ENCODE measurements at regions not wholly inside any gene's neighbourhood (a gene's known extent, or its start where the extent isn't known, plus 50 kb on each side); places are given as distances from the start of the nearest gene placed in this dataset.
"Not testable (repeated sequence)": the region's sequence is repeated elsewhere in the genome, so short reads cannot be mapped to it uniquely, and the experiment has no call there.

DNA sequence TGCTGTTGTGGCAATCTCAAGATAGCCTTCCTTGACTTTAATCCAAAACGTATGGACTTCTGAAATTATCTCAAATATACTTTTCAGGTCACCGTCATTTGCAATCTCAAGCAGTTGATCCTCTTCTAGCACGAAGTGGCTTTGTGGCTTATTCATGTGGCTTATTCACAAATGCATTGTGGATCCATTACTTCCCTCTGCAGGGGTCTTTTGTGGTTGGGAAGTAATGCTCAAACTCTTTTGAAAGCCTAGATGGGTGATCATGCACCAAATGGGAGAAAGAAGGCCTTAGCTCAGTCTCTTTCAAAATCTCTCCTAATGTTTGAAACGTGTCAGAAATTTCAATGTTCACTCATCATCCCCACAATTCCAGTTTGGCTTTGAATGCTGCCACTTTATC lies 597.2 kb upstream of the CDH10 start:
- DNase-seq (ENCODE audit: low read depth in 3 of 3, low spot score in 2 of 3) = no peak

DNA sequence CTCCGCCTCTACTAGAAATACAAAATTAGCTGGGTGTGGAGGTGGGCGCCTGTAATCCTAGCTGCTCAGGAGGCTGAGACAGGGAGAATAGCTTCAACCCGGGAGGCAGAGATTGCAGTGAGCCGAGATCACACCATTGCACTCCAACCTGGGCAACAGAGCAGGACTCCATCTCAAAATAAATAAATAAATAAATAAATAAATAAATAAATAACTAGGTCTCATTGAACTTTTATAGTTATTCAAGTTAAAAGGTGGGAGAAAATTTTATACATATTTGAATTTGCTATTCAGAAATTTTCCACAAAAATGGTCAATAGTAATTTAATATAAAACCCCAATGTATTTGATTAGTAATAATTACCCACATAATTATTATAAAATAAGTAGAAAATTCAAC lies 593.9 kb upstream of the CDH10 start:
- not testable (repeated sequence) for DNase-seq (ENCODE audit: low read depth in 3 of 3, low spot score in 2 of 3)

DNA sequence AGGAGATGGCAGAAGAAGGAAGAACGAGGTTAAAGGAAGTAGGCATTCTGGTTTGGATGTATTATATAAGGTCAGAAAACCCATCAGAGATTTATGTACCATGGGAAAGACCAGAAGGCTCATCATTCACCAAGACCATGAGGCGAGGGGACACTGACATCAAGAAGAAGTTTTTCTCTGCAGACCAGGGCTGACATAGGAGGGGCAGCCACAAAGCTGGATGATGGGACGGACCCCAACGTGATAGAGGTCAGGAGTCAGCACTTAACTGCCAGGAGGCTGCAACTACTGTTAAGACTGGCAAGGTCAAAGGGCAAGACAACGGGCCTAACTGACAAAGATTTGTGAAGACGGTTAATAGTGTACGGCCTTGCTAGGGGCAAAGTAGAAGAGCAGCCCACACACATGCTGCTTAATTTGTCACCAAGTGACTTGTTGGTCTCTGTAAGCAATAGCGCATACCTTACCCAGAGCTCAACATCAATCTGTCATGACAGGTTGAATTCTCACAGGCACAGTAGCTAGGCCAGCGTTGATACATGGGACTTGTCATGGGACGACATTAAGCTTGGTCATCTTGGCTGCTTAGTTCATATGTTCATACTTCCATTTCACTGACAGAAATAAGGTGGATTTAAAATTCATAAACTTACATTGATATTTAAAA lies 579.7 kb upstream of the CDH10 start:
- DNase-seq (ENCODE audit: low read depth in 3 of 3, low spot score in 2 of 3) = no peak

DNA sequence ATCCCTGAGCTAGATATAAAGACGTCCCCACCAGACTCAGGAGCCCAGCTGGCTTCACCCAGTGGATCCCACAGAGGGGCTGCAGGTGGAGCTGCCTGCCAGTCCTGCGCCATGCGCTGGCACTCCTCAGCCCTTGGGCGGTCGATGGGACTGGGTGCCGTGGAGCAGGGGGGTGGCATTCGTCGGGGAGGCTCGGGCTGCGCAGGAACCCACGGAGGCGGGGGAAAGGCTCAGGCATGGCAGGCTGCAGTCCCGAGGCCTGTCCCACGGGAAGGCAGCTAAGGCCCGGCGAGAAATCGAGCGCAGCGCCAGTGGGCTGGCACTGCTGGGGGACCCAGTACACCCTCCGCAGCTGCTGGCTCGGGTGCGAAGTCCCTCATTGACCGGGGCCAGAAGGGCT lies 555.1 kb upstream of the CDH10 start:
- DNase-seq (ENCODE audit: low read depth in 3 of 3, low spot score in 2 of 3) = not testable (repeated sequence)

DNA sequence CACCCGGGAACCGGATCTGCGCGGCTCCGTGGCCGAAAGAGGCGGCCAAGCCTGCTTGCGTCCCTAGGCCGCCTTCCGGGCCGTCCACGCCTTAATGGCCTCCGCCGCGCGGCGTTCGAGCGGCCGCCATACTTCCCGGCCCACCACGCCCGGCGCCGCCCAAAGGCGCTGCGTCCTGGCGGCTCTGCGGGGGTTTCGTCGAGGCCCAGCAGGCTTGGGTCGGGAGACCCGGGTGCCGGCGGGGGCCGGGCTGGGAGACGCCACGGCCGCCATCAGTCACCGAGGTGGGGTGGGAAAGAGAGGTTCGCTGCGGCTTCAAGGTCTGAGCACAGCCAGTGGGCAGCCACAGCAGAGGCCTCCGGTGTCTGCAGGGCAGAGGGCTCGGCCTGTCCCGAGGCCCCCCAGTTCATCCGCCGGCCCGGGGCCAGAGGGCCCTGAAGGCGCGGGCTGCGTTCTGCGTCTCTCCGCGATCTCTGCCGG lies 545.8 kb upstream of the CDH10 start:
- DNase-seq (ENCODE audit: low read depth in 3 of 3, low spot score in 2 of 3) = no peak

DNA sequence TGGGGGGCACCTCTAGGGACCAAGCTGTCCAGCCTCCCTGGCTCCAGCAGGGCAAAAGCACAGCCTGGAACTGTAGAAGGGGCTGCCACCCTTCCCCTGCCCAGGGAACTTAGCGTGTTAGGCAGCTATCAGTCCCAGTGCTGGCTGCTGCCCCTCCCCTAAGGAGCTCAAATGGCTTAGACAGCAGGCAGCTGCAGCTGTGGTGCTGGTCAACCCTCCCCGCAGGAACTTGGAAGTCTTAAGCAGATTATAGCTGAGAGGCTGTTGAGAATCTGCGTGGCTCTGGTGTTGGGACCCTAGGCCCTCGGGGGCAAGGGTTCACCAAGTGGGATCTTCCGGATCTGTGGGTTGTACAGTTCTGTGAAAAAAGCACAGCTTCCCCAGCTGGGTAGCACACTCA lies 536.5 kb upstream of the CDH10 start:
- no peak for DNase-seq (ENCODE audit: low read depth in 3 of 3, low spot score in 2 of 3)

DNA sequence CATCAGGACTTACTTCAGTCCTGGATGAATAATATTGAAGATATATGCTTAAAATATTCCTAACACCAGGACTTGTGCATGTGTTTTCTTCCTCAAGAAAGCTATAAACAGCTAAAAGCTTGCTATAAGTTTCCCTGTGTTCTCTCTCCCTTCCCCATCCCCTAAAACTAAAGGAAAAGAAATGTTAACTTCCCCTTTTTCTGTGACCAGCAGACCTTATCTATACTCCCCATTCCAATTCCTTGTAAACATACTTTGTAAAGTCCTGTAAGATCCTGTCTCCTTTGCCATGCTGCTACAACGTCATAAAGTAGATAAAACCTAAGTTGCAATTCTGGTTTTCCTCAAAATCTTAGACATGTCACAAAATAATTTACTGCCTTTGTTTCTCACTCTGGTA lies 517.8 kb upstream of the CDH10 start:
- not testable (repeated sequence) for DNase-seq (ENCODE audit: low read depth in 3 of 3, low spot score in 2 of 3)

DNA sequence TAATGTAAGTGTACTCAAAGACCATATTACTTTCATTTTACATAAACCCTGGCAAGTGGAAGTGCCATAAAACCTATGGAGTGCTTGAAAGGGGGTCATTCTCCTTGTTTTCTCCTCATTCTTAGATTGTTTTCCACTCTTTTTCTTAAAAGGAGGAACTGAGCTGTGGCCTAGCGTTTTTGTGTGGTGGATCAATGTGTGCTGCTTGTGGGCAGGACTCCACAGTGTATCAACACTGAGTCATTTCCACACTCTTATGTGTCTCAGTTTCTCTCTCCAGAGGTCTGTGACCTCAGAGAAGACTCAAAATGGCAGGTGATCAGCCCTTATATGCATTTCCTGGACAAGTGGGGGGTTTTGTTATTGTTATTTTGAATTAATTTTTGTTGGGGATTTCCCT lies 516.1 kb upstream of the CDH10 start:
- DNase-seq (ENCODE audit: low read depth in 3 of 3, low spot score in 2 of 3) = no peak

DNA sequence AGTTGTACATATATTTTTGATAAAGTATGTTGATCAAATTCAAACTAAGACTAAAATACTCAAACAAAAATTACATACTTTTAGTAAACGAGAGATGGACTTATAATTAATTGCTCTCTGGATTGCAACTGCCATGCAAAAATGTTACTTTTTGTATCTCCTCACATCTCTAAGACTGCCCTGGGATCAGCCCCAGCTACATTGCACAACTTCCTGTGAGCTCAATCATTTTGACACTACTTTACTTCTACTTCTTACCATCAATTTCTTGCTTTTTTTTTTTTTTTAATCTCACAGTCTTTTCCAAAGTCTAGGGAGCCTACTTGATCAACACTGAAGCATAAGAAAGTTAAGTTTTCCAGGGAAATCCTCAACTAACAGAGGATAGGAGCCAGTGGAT lies 506.0 kb upstream of the CDH10 start:
- DNase-seq (ENCODE audit: low read depth in 3 of 3, low spot score in 2 of 3) = no peak

DNA sequence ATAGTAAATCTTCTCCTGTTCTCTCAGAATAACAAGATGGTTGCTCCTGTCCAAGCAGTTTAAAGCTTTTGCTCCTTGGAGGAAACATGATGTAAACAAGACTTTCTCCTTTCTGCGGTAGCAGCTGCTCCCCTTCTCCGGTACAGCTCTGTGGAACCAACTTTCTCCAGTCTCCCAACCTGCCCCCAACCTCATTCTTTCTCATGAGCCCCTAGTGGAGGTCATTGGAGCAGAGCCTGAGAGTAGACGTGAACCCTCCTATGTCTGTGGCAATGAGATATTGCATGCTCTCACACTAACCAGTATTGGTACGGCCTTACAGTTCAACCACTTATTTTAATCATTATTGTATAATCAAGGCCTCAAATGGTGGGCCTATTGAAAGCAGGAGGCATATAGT lies 483.8 kb upstream of the CDH10 start:
- DNase-seq (ENCODE audit: low read depth in 3 of 3, low spot score in 2 of 3) = no peak

DNA sequence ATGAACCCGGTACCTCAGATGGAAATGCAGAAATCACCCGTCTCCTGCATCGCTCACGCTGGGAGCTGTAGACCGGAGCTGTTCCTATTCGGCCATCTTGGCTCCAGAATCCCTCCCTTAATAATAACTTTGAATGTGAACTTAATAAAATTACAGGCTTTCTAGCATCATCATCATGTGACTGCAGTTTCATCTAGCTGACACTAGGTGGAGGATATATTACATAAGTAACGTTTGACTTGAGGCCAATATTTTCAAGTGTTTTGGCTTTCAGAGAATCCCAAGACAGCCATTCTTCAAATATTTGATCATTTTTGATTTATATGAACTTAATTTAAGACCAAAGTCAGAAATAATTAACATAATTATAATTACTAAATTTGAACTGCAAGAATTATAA lies 474.9 kb upstream of the CDH10 start:
- no peak for DNase-seq (ENCODE audit: low read depth in 3 of 3, low spot score in 2 of 3)

DNA sequence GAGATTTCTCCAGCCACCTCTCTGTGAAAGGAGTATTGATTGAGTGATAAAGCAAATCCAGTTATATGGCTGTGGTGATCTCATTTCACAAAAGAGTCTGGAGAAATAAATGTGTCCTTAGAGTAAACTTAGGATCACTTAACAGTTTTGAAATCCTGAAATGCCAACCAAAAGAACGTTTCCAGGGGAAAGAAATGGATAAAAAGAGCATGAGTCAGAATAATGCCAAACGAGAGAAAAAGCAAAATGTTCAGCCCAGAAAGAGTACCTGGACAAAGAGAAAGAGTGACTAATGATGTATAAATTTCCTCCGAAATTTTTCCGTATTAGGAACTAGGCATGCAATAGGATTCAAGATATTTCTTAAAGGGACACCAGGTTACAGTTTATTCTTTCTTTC lies 463.1 kb upstream of the CDH10 start:
- DNase-seq (ENCODE audit: low read depth in 3 of 3, low spot score in 2 of 3) = no peak

DNA sequence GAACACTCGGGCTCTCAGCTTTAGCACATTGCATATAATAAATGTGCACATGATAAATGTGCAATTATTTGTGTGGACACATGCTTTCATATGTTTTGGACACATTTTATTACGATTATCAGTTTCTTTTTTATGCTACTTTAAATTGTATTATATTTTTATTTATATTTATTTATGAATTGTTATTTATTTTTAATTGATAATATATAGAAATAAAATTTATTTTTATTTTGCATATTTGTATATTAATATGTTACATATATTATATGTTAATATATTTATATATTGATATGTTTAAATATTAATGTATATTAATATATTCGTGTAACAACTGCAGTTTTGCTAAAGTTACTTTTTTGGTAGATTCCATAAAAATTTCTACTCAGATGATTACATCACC lies 454.8 kb upstream of the CDH10 start:
- no peak for DNase-seq (ENCODE audit: low read depth in 3 of 3, low spot score in 2 of 3)

DNA sequence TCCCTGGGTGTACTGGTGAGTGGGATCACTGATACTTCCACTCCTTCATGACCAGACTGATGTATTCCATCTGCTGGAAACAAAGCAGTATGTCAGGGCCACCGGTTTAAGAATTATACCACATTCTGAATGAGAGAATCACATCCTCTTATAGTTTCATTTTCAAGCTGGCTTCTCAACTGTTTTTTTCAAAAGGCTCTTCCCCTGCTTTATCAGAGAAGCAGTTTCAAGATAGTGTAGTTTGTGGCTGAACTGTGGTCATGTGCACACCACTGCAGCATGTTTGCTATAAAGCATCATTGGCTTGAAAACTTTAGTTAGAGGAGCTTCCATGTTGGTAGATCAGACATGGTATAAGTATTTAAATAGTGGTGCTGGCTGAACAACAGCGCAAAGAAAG lies 450.5 kb upstream of the CDH10 start:
- DNase-seq (ENCODE audit: low read depth in 3 of 3, low spot score in 2 of 3) = no peak

DNA sequence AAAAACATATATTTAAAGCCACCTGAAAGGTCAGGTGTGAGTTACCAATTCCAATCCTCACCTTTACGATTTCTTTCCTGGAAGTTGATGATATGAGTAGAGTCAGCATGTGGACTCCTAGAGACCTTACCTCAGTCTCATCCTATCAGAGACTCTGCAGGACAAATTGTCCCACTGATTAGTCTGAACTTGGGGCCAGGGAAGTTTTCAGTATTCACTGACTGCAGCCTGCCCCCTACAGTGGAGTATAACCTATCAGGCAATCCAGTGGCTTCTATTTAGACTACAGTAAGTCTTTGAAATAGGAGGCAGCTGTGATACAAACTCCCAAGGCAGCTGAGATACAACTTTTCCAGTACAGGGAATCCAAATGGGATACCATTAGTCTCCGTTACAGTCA lies 449.4 kb upstream of the CDH10 start:
- DNase-seq (ENCODE audit: low read depth in 3 of 3, low spot score in 2 of 3) = no peak

DNA sequence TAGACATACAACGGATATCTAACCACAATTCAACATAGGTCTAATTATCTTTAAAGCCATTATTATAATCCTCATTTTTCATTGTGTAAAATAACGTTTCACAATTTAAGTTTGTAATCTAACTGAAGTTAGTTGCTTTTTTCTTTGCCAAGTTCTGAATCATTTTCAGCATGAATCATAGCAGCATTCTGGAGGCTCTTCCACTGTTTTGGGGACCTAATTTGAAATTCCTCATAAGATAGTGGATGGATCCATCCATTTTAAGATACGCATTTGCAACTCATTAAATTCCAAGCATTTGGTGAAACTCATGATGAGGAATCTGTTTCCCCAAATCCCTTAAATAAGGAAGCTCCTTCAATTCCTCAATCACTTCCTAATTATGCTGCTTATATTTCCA lies 447.1 kb upstream of the CDH10 start:
- no peak for DNase-seq (ENCODE audit: low read depth in 3 of 3, low spot score in 2 of 3)

DNA sequence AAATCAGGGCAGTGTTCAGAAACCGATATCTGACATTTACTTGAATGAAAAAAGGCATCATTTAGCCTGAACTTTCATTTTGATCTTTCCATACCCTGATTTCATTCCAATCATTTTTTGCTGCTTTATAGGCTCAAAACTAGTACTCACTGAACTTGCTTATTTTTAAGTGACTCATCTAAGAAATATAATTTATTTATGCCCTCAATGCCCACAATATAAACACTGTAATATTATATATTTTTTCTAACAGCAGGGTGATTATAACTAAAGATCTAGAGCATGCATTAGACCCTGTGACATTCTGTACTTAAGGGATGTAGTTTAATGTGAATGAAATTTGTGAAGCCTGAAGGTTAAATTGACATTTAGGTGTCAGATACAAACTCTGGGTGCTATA lies 446.1 kb upstream of the CDH10 start:
- no peak for DNase-seq (ENCODE audit: low read depth in 3 of 3, low spot score in 2 of 3)

DNA sequence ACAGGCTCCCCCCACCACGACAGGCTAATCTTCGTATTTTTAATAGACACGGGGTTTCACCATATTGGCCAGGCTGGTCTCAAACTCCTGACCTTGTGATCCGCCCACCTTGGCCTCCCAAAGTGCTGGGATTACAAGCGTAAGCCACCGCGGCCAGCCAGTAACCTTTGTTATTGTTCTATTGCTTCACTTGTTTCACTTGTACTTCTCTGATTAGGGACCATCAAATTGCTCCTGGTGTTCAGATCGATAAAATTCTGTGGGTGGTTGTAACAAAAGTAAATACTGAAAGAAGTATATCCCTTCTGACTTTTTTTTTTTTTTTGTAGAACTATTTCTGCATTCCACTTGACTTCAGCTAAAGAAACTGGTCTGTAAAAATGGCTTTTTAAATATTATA lies 445.5 kb upstream of the CDH10 start:
- DNase-seq (ENCODE audit: low read depth in 3 of 3, low spot score in 2 of 3) = no peak

DNA sequence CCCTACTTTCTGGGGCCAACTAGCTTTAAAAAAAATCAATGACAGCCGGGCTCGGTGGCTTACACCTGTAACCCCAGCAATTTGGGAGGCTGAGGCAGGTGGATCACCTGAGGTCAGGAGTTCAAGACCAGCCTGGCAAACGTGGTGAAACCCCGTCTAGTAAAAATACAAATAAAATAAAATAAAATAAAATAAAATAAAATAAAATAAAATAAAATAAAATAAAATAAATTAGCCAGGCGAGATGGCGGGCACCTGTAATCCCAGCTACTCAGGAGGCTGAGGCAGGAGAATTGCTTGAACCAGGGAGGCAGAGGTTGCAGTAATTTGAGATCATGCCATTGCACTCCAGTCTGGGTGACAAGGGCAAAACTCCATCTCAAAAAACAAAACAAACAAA lies 443.9 kb upstream of the CDH10 start:
- not testable (repeated sequence) for DNase-seq (ENCODE audit: low read depth in 3 of 3, low spot score in 2 of 3)

DNA sequence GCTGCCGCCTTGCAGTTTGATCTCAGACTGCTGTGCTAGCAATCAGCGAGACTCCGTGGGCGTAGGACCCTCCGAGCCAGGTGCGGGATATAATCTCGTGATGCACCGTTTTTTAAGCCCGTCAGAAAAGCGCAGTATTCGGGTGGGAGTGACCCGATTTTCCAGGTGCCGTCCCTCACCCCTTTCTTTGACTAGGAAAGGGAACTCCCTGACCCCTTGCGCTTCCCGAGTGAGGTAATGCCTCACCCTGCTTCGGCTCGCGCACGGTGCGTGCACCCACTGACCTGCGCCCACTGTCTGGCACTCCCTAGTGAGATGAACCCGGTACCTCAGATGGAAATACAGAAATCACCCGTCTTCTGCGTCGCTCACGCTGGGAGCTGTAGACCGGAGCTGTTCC lies 438.5 kb upstream of the CDH10 start:
- not testable (repeated sequence) for DNase-seq (ENCODE audit: low read depth in 3 of 3, low spot score in 2 of 3)

DNA sequence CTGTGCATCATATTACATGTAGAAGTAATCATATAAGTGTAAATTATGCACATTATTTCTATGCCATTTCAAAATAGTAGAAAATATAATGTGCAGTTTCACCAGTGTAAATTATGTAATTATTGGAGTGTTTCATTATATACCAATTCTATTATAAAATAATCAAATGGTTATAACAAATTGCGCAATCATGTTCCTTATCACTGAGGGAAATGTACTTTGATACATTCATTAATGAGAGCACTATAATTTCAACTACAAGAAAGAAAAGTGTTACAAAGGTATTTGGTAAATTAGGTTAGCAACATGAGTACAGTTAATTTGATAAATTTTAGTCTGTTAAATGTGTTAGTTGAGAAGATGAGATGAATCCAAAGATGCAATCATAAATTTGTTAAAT lies 421.5 kb upstream of the CDH10 start:
- no peak for DNase-seq (ENCODE audit: low read depth in 3 of 3, low spot score in 2 of 3)

DNA sequence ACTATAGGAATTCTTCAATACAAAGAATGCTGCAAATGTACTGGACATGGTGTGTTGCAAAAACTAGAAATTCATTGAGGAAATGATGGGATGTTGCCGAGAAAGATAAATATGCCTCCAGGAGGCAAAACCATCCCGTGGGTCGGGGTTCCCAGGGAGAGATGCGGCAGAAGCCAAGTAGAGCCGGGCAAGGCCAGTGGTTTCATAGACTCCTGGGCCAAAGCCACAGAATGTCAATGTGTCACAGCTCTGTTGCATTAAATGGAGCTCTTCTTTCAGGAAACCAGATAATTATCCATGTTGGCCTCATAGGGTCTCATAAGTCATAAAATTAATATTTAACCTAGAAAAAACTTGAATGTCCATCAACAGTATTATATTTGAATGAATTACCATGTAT lies 419.5 kb upstream of the CDH10 start:
- no peak for DNase-seq (ENCODE audit: low read depth in 3 of 3, low spot score in 2 of 3)

DNA sequence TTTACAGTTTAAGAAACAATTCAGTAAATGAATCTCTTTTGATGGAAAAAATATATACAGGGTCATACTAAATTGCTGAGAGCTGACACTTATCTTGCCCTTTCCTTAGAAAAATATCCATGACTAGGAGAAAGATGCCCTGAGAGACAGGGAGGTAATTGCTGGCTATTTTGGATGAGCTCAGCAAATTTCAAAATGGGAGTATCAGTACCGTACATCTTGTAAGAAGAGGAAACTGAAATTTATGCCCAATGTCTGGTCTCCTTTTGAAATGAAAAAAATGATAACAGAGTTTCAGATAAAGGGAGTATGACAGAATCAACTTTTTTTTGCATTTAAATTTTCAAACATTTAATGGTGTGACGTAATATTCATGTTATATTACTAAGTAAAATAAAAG lies 415.8 kb upstream of the CDH10 start:
- no peak for DNase-seq (ENCODE audit: low read depth in 3 of 3, low spot score in 2 of 3)
